Adrenal gland (tissue), 5 donors: ENCODE measurements at regions not wholly inside any gene's neighbourhood (a gene's known extent, or its start where the extent isn't known, plus 50 kb on each side); places are given as distances from the start of the nearest gene placed in this dataset.

ENCODE experiments used
- POLR2A ChIP-seq, 2 donors: fragments of 450-650 bp; IDR thresholded peaks; one replicate each; pipeline ENCODE4 v1.6.1; 2017; ENCODE audit warnings: antibody characterized with exemption in 2 of 2, mild to moderate bottlenecking in 2 of 2, moderate library complexity in 1 of 2
- TF ChIP-seq, protein P1 (sequence below), 6 experiments: fragments of 450-650 bp in 4 of 6; fragments of 200-600 bp in 2 of 6; sonication (generic) in 1 of 6; IDR thresholded peaks; 1 replicate in 5 of 6; 2 replicates in 1 of 6; pipeline versions ENCODE4 v1.5.1 to v1.8.0; 2016 to 2021; ENCODE audit warnings: antibody characterized with exemption in 6 of 6, mild to moderate bottlenecking in 2 of 6, moderate library complexity in 1 of 6
- donor health status: DM: no; HTN: no; CAD: no.

- TF ChIP-seq, protein P1, sequence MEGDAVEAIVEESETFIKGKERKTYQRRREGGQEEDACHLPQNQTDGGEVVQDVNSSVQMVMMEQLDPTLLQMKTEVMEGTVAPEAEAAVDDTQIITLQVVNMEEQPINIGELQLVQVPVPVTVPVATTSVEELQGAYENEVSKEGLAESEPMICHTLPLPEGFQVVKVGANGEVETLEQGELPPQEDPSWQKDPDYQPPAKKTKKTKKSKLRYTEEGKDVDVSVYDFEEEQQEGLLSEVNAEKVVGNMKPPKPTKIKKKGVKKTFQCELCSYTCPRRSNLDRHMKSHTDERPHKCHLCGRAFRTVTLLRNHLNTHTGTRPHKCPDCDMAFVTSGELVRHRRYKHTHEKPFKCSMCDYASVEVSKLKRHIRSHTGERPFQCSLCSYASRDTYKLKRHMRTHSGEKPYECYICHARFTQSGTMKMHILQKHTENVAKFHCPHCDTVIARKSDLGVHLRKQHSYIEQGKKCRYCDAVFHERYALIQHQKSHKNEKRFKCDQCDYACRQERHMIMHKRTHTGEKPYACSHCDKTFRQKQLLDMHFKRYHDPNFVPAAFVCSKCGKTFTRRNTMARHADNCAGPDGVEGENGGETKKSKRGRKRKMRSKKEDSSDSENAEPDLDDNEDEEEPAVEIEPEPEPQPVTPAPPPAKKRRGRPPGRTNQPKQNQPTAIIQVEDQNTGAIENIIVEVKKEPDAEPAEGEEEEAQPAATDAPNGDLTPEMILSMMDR (IDR thresholded peaks at IDR 0.05): no peak
- TF ChIP-seq POLR2A (IDR thresholded peaks at IDR 0.05): no peak
Observed at GRCh38 chr1:199687321-199687720, 340.2 kb upstream of the NR5A2 start.
